ENCODE measurements at regions not wholly inside any gene's neighbourhood (a gene's known extent, or its start where the extent isn't known, plus 50 kb on each side); places are given as distances from the start of the nearest gene placed in this dataset.
"Not testable (repeated sequence)": the region's sequence is repeated elsewhere in the genome, so short reads cannot be mapped to it uniquely, and the experiment has no call there.

- no peak overlapping the region for H3K4me3 ChIP-seq (ENCODE audit: low read depth, low read length)
- TF ChIP-seq CTCF (IDR thresholded peaks at IDR 0.05; ENCODE audit: borderline replicate concordance, insufficient read depth, low read depth, low read length), result no peak
Observed at GRCh38 chr7:149607683-149608082, 110.1 kb upstream of the ZNF746 start.

DNA sequence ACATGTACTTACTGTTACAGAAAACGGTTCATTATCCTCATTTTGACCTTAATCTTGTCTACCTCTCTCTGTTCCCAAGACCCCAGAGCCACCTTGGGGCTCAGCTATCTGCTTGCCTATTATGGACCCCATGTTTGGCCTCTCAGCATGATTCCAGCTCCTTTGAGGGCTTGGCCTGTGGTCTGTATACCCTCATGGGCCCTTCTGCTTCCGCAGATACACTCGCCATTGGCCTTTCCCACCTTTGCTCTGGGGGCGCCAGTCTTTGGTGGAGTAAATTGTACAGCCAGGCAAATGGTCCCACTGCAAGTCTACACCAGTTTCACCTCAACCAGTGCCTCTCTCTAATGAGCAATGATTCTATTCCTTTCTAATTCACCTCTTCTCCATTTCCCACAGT, 109.2 kb upstream of the ZNF746 start:
- H3K4me3 ChIP-seq (ENCODE audit: low read depth, low read length), result no peak overlapping the region
- no peak for TF ChIP-seq CTCF (IDR thresholded peaks at IDR 0.05; ENCODE audit: borderline replicate concordance, insufficient read depth, low read depth, low read length)

DNA sequence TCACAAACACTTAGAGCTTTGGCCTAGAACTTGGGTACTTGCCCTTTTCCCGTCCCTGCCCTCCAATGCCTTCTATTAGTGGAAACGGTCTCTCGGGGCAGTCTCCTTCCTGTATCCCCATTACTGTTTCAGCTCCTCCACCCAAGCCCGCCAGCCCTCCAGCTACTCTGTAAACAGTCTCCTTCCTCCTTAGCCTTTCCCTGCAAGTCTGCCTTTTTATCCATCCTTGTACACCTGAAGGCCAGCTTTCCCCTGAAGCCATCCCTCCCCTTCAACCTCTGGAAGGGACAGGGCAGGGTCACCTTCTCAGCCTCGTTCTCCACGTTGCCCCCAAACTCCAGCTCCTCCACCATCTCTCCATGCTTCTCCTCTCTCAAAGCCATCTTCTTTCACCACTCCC, 108.1 kb upstream of the ZNF746 start:
- TF ChIP-seq CTCF (IDR thresholded peaks at IDR 0.05; ENCODE audit: borderline replicate concordance, insufficient read depth, low read depth, low read length), result no peak
- no peak overlapping the region for H3K4me3 ChIP-seq (ENCODE audit: low read depth, low read length)

DNA sequence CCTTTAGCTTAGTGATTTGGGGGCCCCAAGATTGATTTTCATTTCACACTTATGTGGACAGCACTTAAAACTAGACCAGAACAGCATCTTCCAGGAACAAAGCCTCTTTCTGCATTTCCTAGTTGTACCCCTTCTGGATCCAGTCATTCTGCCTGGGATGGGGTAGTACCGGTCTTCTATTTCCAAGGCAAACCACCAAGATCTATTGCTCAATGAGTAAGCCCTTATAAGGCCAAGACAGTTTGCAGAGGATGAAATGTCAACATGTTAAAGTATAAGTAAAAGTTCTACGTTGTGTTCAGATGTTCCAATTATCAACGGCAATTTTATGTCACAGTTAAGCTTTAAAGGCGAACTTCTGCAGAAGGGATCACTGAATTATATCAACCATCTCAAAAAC, 106.9 kb upstream of the ZNF746 start:
- no peak overlapping the region for H3K4me3 ChIP-seq (ENCODE audit: low read depth, low read length)
- TF ChIP-seq CTCF (IDR thresholded peaks at IDR 0.05; ENCODE audit: borderline replicate concordance, insufficient read depth, low read depth, low read length), result no peak

- H3K4me3 ChIP-seq (ENCODE audit: low read depth, low read length), result not testable (repeated sequence)
Observed at GRCh38 chr7:149600669-149601330, 103.2 kb upstream of the ZNF746 start.

GRCh38 chr7:149599636-149600206, 102.1 kb upstream of the ZNF746 start:
- TF ChIP-seq CTCF (IDR thresholded peaks at IDR 0.05; ENCODE audit: borderline replicate concordance, insufficient read depth, low read depth, low read length), result no peak
- peak overlapping the region; percentile 18 for H3K4me3 ChIP-seq (ENCODE audit: low read depth, low read length)

- no peak overlapping the region for H3K4me3 ChIP-seq (ENCODE audit: low read depth, low read length)
- peak; percentile 72 for TF ChIP-seq CTCF (IDR thresholded peaks at IDR 0.05; ENCODE audit: borderline replicate concordance, insufficient read depth, low read depth, low read length)
Observed at GRCh38 chr7:149598721-149599308, 101.2 kb upstream of the ZNF746 start.

GRCh38 chr7:149597789-149598188, 100.2 kb upstream of the ZNF746 start:
- H3K4me3 ChIP-seq (ENCODE audit: low read depth, low read length), result not testable (repeated sequence)

Data from GM12875 (cell line).